Stimulated activated CD4-positive, alpha-beta T cell treated with anti-CD3 and anti-CD28 coated beads, TNF-alpha, amount 100 ng/mL, for 48 hours (primary cell): ENCODE measurements at regions not wholly inside any gene's neighbourhood (a gene's known extent, or its start where the extent isn't known, plus 50 kb on each side); places are given as distances from the start of the nearest gene placed in this dataset.

Source experiments
- DNase-seq, 3 donors: peaks; one replicate each; pipeline ENCODE4 v3.0.0-alpha.2; 2020; ENCODE audit warnings: low read depth in 3 of 3

- DNase-seq: no peak
Measured at GRCh38 chr9:108156270-108156998, 666.9 kb upstream of the KLF4 start.

- DNase-seq: no peak
Measured at GRCh38 chr9:108153416-108153815, 663.8 kb upstream of the KLF4 start.

GRCh38 chr9:108150736-108151586 lies 661.4 kb upstream of the KLF4 start:
- no peak for DNase-seq

GRCh38 chr9:108149326-108149725 lies 659.8 kb upstream of the KLF4 start:
- no peak for DNase-seq

GRCh38 chr9:108142504-108143201 lies 653.1 kb upstream of the KLF4 start:
- no peak for DNase-seq

- DNase-seq: no peak
Measured at GRCh38 chr9:108142142-108142503, 652.6 kb upstream of the KLF4 start.

- DNase-seq: no peak
Measured at GRCh38 chr9:108139900-108140299, 650.3 kb upstream of the KLF4 start.

- no peak for DNase-seq
Measured at GRCh38 chr9:108138516-108138915, 648.9 kb upstream of the KLF4 start.

GRCh38 chr9:108136656-108137055 lies 647.1 kb upstream of the KLF4 start:
- DNase-seq: no peak

- DNase-seq: no peak
Measured at GRCh38 chr9:108134486-108135128, 645.0 kb upstream of the KLF4 start.

- no peak for DNase-seq
Measured at GRCh38 chr9:108133680-108134079, 644.1 kb upstream of the KLF4 start.

GRCh38 chr9:108133101-108133500 lies 643.5 kb upstream of the KLF4 start:
- DNase-seq: no peak

GRCh38 chr9:108130905-108131304 lies 641.3 kb upstream of the KLF4 start:
- no peak for DNase-seq

- no peak for DNase-seq
Measured at GRCh38 chr9:108125625-108126024, 636.1 kb upstream of the KLF4 start.

GRCh38 chr9:108119530-108120113 lies 630.1 kb upstream of the KLF4 start:
- no peak for DNase-seq

- DNase-seq: no peak
Measured at GRCh38 chr9:108117795-108118194, 628.2 kb upstream of the KLF4 start.

- no peak for DNase-seq
Measured at GRCh38 chr9:108117306-108117705, 627.7 kb upstream of the KLF4 start.

- DNase-seq: no peak
Measured at GRCh38 chr9:108113596-108113995, 624.0 kb upstream of the KLF4 start.

GRCh38 chr9:108109927-108110690 lies 620.5 kb upstream of the KLF4 start:
- no peak for DNase-seq

GRCh38 chr9:108108852-108109448 lies 619.4 kb upstream of the KLF4 start:
- DNase-seq: no peak
